Psoas muscle (tissue), 7 donors: ENCODE measurements at regions not wholly inside any gene's neighbourhood (a gene's known extent, or its start where the extent isn't known, plus 50 kb on each side); places are given as distances from the start of the nearest gene placed in this dataset.

Experiments
- ATAC-seq, 4 donors: fragments of 200-7000 bp; cut with Tn5 transposase; one replicate each; pipeline ENCODE4 v1.9.1; 2020; ENCODE audit warnings: moderate library complexity in 3 of 4, mild to moderate bottlenecking in 2 of 4
- DNase-seq, 2 donors: peaks; one replicate each; pipeline ENCODE4 v3.0.0-alpha.2; 2020
- H3K27ac ChIP-seq: fragments of 200-600 bp; one replicate; pipeline ENCODE4 v1.8.0; 2022
- H3K27me3 ChIP-seq, 3 donors: fragments of 200-600 bp in 1 of 3; one replicate each; pipeline versions ENCODE4 v1.6.1 to v1.8.0; 2013 to 2022; ENCODE audit warnings: low read length in 2 of 3, mild to moderate bottlenecking in 2 of 3, moderate library complexity in 1 of 3; ENCODE audit not compliant: insufficient read depth in 3 of 3
- H3K36me3 ChIP-seq, 2 donors: fragments of 200-600 bp in 1 of 2; one replicate each; pipeline versions ENCODE4 v1.6.1 to v1.8.0; 2013 to 2022; ENCODE audit warnings: low read depth in 1 of 2, mild to moderate bottlenecking in 1 of 2, moderate library complexity in 1 of 2; ENCODE audit not compliant: insufficient read depth in 1 of 2
- H3K4me1 ChIP-seq: fragments of 200-600 bp; one replicate; pipeline ENCODE4 v1.8.0; 2022
- H3K4me3 ChIP-seq: fragments of 200-600 bp; one replicate; pipeline ENCODE4 v1.8.0; 2022; ENCODE audit warnings: mild to moderate bottlenecking
- H3K9me3 ChIP-seq: fragments of 200-600 bp; one replicate; pipeline ENCODE4 v1.8.0; 2022
- WGBS, 3 donors: extraction: QIAGEN DNeasy Blood & Tissue Kit; methylation state at CpG; one replicate each; pipeline versions ENCODE4 v1.1.6 to v1.1.7; 2013; 5-methylcytosine and 5-hydroxymethylcytosine counted together
- intact Hi-C, 2 donors: fragments of 100-400 bp; cut with DNase I; formaldehyde crosslinking; loops; one replicate each; pipeline versions ENCODE4 v1.11.0 to v1.14.2; 2022
- TF ChIP-seq, protein P1 (sequence below): fragments of 200-600 bp; IDR thresholded peaks from one replicate; pipeline ENCODE4 v1.8.0; 2022; ENCODE audit warnings: antibody characterized with exemption
- donor health status: healthy with polysubstance abuse.
- donor health status: DM: no; HTN: no; CAD: no; lungs with moderate emphysema.
- donor health status: Bipolar disorder and iron deficiency.
- donor health status: healthy.
- donor health status: DM: yes; HTN: yes; CAD: no.
- donor health status: DM: no; HTN: no; CAD: no.
- donor health status: DM: yes; HTN: yes; CAD: no.

DNA sequence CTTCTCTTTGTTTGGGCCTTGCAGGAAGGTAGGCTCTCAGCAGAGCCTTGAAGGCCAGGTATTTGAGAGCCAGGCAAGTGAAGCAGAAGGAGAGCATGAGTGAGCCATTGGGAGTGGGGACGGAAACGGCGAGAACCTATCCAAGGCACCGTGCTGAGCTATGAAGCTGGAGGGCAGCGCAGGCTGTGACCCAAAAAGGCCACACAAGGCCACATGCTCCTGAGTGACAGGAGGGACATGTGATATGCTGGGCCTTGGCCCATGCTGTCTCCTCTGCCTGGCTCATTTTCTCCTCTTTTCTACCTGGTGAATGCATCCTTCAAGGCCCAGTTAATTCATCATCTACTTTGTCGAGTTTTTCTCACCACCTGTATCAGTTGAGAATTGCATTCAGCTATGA lies 136.3 kb downstream of the PALM2AKAP2 start:
- peak; percentile 67 to 76 (median 69) for ATAC-seq
- TF ChIP-seq, protein P1, sequence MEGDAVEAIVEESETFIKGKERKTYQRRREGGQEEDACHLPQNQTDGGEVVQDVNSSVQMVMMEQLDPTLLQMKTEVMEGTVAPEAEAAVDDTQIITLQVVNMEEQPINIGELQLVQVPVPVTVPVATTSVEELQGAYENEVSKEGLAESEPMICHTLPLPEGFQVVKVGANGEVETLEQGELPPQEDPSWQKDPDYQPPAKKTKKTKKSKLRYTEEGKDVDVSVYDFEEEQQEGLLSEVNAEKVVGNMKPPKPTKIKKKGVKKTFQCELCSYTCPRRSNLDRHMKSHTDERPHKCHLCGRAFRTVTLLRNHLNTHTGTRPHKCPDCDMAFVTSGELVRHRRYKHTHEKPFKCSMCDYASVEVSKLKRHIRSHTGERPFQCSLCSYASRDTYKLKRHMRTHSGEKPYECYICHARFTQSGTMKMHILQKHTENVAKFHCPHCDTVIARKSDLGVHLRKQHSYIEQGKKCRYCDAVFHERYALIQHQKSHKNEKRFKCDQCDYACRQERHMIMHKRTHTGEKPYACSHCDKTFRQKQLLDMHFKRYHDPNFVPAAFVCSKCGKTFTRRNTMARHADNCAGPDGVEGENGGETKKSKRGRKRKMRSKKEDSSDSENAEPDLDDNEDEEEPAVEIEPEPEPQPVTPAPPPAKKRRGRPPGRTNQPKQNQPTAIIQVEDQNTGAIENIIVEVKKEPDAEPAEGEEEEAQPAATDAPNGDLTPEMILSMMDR = no peak
- DNase-seq = peak in 1 of 2 donors; percentile 66
- peaks cover 53% of the 10 kb centered on the region for H3K4me1 ChIP-seq
- H3K27ac ChIP-seq = peak overlapping the region; percentile 43
- H3K36me3 ChIP-seq = no peaks in the 10 kb centered on the region
- no peaks in the 10 kb centered on the region for H3K9me3 ChIP-seq
- H3K4me3 ChIP-seq = no peak overlapping the region
- WGBS, 3 donors = 15 to 49% (median 32%) methylated on average over 6 of the region's 6 CpGs
- intact Hi-C loops = no loop called here
- no peaks in the 10 kb centered on the region for H3K27me3 ChIP-seq

DNA sequence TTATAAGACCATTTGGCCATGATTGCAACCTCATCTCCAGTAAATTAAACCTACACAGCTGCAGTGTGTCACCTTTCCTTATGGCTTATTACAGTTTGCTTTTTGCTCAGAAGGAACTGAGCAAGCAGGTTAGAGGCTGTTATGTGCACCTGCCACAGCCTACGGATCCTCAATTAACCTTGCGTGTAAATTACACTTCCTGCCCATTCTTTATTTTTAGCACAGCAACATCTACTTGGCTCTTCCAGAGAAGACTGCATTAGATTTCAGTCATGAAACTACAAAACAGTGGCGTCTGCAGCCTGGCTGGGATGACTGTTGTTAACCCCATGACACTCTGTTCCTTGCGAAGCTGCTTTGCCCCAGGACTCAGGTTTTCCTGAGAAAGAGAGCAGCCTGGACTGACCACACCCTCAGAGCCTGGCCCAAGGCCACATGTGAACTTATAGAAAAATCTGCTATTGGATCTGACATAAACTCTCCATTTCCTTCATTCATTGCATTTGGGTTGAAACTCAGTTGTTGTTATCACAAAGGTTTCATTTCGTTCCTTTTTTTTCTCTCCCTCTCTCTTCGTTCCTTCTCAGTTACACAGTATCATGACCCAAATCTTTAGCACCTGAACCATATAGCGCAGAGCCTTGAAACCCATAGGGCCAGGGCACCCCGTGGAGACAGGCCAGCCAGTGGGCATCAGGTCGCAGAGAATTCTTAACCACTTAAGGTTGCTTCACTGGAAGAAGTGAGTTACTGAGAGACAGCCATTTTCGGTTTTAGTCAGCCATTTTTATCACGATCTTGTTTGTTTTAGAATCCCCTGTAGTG lies 138.6 kb downstream of the PALM2AKAP2 start:
- 33 to 44% (median 36%) methylated on average over 11 of the region's 11 CpGs for WGBS, 3 donors
- H3K4me1 ChIP-seq = peaks cover 64% of the 10 kb centered on the region

DNA sequence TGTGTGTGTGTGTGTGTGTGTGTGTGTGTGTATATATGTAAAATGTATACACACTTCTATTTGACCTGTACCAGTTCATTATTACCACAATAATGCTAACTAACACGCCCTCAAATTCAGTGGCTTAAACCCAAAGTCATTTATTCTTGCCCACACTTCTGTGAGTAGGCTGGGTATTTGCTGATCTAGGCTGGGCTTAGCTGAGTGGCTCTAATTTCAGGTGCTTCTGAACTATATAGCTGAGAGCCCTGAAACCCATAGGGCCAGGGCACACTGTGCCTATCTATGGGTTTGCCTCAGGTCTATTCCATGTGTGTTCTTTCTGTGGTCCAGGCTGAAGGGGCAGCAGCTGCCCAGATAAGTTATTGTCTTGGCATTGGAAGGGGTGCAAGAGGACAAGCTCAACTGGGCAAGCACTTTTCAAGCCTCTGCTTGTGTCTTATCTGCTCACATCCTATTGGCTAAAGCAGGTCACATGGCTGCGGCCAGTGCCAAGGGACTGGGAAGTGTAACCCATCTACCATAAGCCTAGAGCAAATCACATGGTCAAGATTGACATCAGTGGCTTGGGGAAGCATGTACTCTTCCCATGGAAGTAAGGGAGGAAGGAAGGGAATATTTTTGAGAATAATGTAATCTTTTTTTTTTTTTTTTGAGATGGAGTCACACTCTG lies 139.9 kb downstream of the PALM2AKAP2 start:
- no peaks in the 10 kb centered on the region for H3K27me3 ChIP-seq
- WGBS, 3 donors = 81 to 94% (median 90%) methylated on average over 2 of the region's 2 CpGs
- no peak overlapping the region for H3K4me3 ChIP-seq
- DNase-seq (no peak), ATAC-seq (no peak)
- TF ChIP-seq, protein P1 = no peak
- H3K36me3 ChIP-seq = no peaks in the 10 kb centered on the region
- H3K4me1 ChIP-seq = peaks cover 55% of the 10 kb centered on the region
- H3K27ac ChIP-seq = no peak overlapping the region
- intact Hi-C loops = no loop called here
- no peaks in the 10 kb centered on the region for H3K9me3 ChIP-seq

More for the DNA sequence above, 138.6 kb downstream of the PALM2AKAP2 start:
- H3K27me3 ChIP-seq = no peaks in the 10 kb centered on the region
- ATAC-seq (peak; percentile 76 to 86 (median 86)), DNase-seq (no peak)
- H3K27ac ChIP-seq = peak overlapping the region; percentile 88
- no peaks in the 10 kb centered on the region for H3K9me3 ChIP-seq
- H3K4me3 ChIP-seq = peak overlapping the region; percentile 43
- TF ChIP-seq, protein P1 = no peak
- H3K36me3 ChIP-seq = no peaks in the 10 kb centered on the region
- intact Hi-C loops = no loop called here

DNA sequence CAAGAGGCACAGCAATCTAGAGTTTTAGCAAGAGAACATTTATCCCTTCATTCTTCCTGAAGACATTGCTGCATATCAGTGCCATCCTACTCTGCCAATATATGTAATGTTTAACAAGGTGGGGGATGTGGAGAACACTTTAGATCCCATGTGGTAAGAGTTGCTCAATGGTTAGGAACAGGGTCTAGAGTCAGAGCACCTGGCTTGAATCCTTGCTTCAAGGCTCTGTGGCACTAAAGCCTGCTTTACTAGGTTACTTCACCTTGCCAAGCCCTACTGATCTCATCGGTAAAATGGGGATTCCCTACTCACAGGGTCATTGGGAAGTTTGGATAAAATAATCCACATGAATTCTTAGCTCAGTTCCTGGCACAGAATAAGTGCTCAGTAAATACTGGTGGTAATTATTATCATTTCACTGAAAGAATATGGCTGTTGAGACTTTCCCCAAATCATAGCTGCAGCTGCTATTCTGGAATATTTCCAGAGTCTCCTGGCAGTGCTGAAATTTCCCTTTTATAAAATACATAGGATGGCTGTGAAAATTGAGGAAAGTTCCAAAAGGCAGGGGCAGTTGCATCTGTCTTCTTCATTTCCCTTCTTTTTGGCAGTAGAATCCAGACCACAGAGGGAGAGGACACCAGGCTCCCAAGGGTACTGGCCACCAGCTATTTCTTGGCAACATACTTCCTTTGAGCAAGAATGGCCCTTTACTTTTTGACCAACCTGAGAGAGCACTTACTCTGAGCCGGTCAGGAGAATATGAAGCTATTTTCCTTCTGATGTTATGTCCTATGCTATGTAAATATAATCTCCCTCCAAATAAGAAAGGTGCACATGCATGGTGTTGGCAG lies 142.8 kb downstream of the PALM2AKAP2 start:
- Histone ChIP-seq H3K27ac (peak overlapping the region; percentile 54), H3K4me3 (no peak overlapping the region), H3K27me3 (no peaks in the 10 kb centered on the region), H3K4me1 (peaks cover 33% of the 10 kb centered on the region), H3K9me3 (no peaks in the 10 kb centered on the region), H3K36me3 (no peaks in the 10 kb centered on the region)
- DNase-seq (no peak), ATAC-seq (peak in 3 of 4 donors; percentile 5 to 17 (median 9))
- WGBS, 3 donors = 5 to 10% (median 10%) methylated on average over 2 of the region's 2 CpGs
- TF ChIP-seq, protein P1 = no peak
- intact Hi-C loops = no loop called here
